Endothelial cell of umbilical vein (primary cell): ENCODE measurements at regions not wholly inside any gene's neighbourhood (a gene's known extent, or its start where the extent isn't known, plus 50 kb on each side); places are given as distances from the start of the nearest gene placed in this dataset.
A peak's percentile ranks its signal among the peaks of the same experiment; 100 is the strongest.

ENCODE experiments used
- BruUV-seq: library from RNA; stranded (reverse); fragments of 400-500 nt; replicated peaks from 2 replicates; lab custom pipeline; 2021; lab: Mats Ljungman, UMichigan
- CTCF ChIA-PET: fragments of 300-600, 350-600 bp; sonication (Branson Sonifier 250); formaldehyde crosslinking; loops from one replicate; lab custom pipeline; 2021; ENCODE audit warnings: antibody characterized with exemption, inconsistent platforms; lab: Charles Lee
- POLR2A ChIA-PET: fragments of 300-600, 350-600 bp; sonication (Branson Sonifier 250); formaldehyde crosslinking; loops from one replicate; lab custom pipeline; 2021; ENCODE audit warnings: antibody characterized with exemption, inconsistent platforms; lab: Charles Lee
- DNase-seq: peaks from one replicate; pipeline ENCODE4 v3.0.0-alpha.2; 2011; ENCODE audit warnings: low read depth, low spot score
- FAIRE-seq: peaks from 2 replicates; lab custom pipeline; 2011; peaks lifted over from hg19 to GRCh38; lab: Jason Lieb, UNC
- H2AFZ ChIP-seq: 2 replicates; pipeline ENCODE4 v1.6.0; 2012; ENCODE audit warnings: low read depth, low read length, control low read depth, inconsistent platforms
- H3K27ac ChIP-seq: 2 replicates; pipeline ENCODE4 v1.5.1; 2011; ENCODE audit warnings: low read depth, mild to moderate bottlenecking, control low read depth, low read length, moderate library complexity; ENCODE audit not compliant: insufficient read depth
- H3K27me3 ChIP-seq, 2 experiments: 2 replicates each; pipeline versions ENCODE4 v1.6.0 to v1.6.1; 2011; ENCODE audit warnings: low read length in 2 of 2, mixed read lengths in 1 of 2; ENCODE audit not compliant: control insufficient read depth in 2 of 2, insufficient read depth in 2 of 2
- H3K36me3 ChIP-seq, 2 experiments: 2 replicates in 1 of 2; 3 replicates in 1 of 2; pipeline ENCODE4 v1.5.1; 2011; ENCODE audit warnings: low read length in 2 of 2, mild to moderate bottlenecking in 1 of 2, moderate library complexity in 1 of 2; ENCODE audit not compliant: control insufficient read depth in 2 of 2, insufficient read depth in 2 of 2; ENCODE audit errors: extremely low read depth in 1 of 2
- H3K4me1 ChIP-seq: 3 replicates; pipeline ENCODE4 v1.5.1; 2011; ENCODE audit warnings: mild to moderate bottlenecking, low read length; ENCODE audit not compliant: control insufficient read depth, insufficient read depth; ENCODE audit errors: extremely low read depth
- H3K4me2 ChIP-seq: 2 replicates; pipeline ENCODE4 v1.6.1; 2011; ENCODE audit warnings: low read length, control low read depth, mixed read lengths; ENCODE audit not compliant: insufficient read depth
- H3K4me3 ChIP-seq, 3 experiments: fragments of 200-600 bp in 1 of 3; sonication (generic), shearing (Covaris generic) in 1 of 3; replicated peaks in 1 of 3; 2 replicates each; pipeline ENCODE4 v1.5.1; 2011 to 2016; ENCODE audit warnings: control low read depth in 3 of 3, low read length in 3 of 3, mild to moderate bottlenecking in 2 of 3, inconsistent platforms in 1 of 3, low read depth in 1 of 3, moderate library complexity in 1 of 3; ENCODE audit not compliant: insufficient read depth in 1 of 3
- H3K79me2 ChIP-seq: 2 replicates; pipeline ENCODE4 v1.6.0; 2012; ENCODE audit warnings: low read length, inconsistent platforms; ENCODE audit not compliant: control insufficient read depth, insufficient read depth
- H3K9ac ChIP-seq: replicated peaks from 2 replicates; pipeline ENCODE3; 2011; ENCODE audit warnings: low read length, control low read depth; ENCODE audit not compliant: insufficient read depth; ENCODE audit errors: extremely low read depth
- H3K9me1 ChIP-seq: replicated peaks from 3 replicates; pipeline ENCODE4 v1.6.0; 2011; ENCODE audit warnings: mild to moderate bottlenecking, low read length; ENCODE audit not compliant: control insufficient read depth, insufficient read depth; ENCODE audit errors: extremely low read depth
- H3K9me3 ChIP-seq: replicated peaks from 2 replicates; pipeline ENCODE4 v1.5.1; 2012; ENCODE audit warnings: low read length, inconsistent platforms; ENCODE audit not compliant: control insufficient read depth, insufficient read depth
- H4K20me1 ChIP-seq: replicated peaks from 2 replicates; pipeline ENCODE3; 2011; ENCODE audit warnings: mild to moderate bottlenecking, low read length; ENCODE audit not compliant: control insufficient read depth, insufficient read depth; ENCODE audit errors: extremely low read depth
- EZH2 ChIP-seq: IDR thresholded peaks from 2 replicates; pipeline ENCODE4 v1.6.1; 2012; ENCODE audit warnings: borderline replicate concordance, low read depth, mild to moderate bottlenecking, moderate library complexity, low read length, inconsistent platforms; ENCODE audit not compliant: severe bottlenecking
- FOS ChIP-seq: IDR thresholded peaks from 2 replicates; pipeline ENCODE4 v1.6.1; 2011; ENCODE audit warnings: mild to moderate bottlenecking, low read length, moderate library complexity, borderline replicate concordance; ENCODE audit not compliant: insufficient read depth
- GATA2 ChIP-seq: IDR thresholded peaks from 2 replicates; pipeline ENCODE4 v1.7.0; 2011; ENCODE audit warnings: low read depth, mild to moderate bottlenecking, moderate library complexity, mixed read lengths, low read length; ENCODE audit not compliant: insufficient read length, insufficient read depth
- JUN ChIP-seq: IDR thresholded peaks from 2 replicates; pipeline ENCODE4 v1.6.1; 2011; ENCODE audit warnings: borderline replicate concordance, low read depth; ENCODE audit not compliant: insufficient read length, insufficient read depth
- MYC ChIP-seq: IDR thresholded peaks from one replicate; pipeline ENCODE4 v1.6.1; 2011; ENCODE audit warnings: mild to moderate bottlenecking, low read depth, low read length
- POLR2A ChIP-seq: IDR thresholded peaks from 2 replicates; pipeline ENCODE4 v1.6.1; 2012; ENCODE audit warnings: low read depth, mild to moderate bottlenecking, control low read depth, low read length
- POLR2AphosphoS5 ChIP-seq: IDR thresholded peaks from 2 replicates; pipeline ENCODE4 v1.6.1; 2012; ENCODE audit warnings: low read depth, mild to moderate bottlenecking, control low read depth, low read length, moderate library complexity; ENCODE audit not compliant: insufficient read depth
- dilution Hi-C: fragments of 300-500 bp; cut with MboI; formaldehyde crosslinking; loops from one replicate; pipeline ENCODE4 v1.15.0; 2019; ENCODE audit warnings: low sequenced_read_pairs; ENCODE audit not compliant: extremely low pct_ligation_motif_present
- intact Hi-C: fragments of 100-400 bp; cut with micrococcal nuclease; formaldehyde crosslinking; loops from one replicate; pipeline ENCODE4 v1.10.0; 2022
- TF ChIP-seq, protein P1 (sequence below), 2 donors: IDR thresholded peaks; 1 replicate in 1 of 2; 2 replicates in 1 of 2; pipeline ENCODE4 v1.5.1; 2011; ENCODE audit warnings: low read length in 2 of 2, mild to moderate bottlenecking in 2 of 2, moderate library complexity in 2 of 2, control low read depth in 1 of 2, inconsistent platforms in 1 of 2, low read depth in 1 of 2; ENCODE audit not compliant: insufficient read depth in 1 of 2; ENCODE audit errors: extremely low read depth in 1 of 2
- TF ChIP-seq, protein P2 (sequence below): IDR thresholded peaks from 2 replicates; pipeline ENCODE4 v1.6.1; 2011; ENCODE audit not compliant: insufficient read depth, insufficient read length

DNA sequence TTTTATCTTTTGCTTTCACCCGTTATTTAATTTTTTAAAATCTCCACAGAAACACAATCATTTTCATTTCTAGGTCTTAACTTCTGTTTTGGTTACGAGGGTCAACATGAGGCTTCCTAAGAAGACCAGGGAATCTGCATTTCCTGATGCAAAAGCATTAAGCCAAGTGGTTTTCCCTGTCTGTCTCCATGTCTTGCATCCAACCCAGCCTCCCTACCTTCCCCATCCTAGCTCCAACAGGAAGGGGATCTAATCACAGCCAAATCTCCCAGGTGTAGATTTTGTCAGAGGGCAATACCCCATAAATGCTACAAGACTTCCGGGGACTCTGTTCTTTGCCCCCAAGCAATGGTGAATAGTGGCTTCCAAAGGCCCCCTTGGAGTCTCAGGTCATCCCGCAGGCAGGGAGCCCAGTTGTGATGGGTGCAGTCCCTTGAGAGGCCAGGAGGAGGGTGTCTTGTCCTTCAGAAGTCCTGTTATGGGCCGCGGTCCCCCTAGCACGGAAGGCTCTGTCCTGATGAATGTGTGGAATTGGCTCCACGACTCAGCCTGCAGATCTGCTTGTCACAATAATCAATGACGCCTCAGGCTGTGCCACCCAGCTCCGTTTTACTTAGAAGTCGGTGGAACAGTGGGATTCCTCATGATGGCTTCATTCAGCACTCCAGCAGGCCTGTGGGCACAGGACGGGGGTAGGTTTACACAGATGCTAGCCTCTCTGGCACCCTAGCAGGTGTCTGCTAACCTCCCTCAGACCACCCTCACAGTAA, 141.1 kb downstream of the RGS9 start:
- dilution Hi-C loops = no loop called here
- ChIA-PET CTCF (interaction anchor here (0.6 to 2.9 kb wide), 19 partner anchors 8 to 886 kb away, joined by 3 to 62 read pairs (median 5); no protein-coding TSS in a partner anchor), POLR2A (no interaction called here)
- Histone ChIP-seq H3K36me3 (no peaks in the 10 kb centered on the region), H3K27ac (no peak overlapping the region), H3K9me3 (no peaks in the 10 kb centered on the region), H4K20me1 (no peaks in the 10 kb centered on the region), H3K9ac (no peak overlapping the region), H2AFZ (no peak overlapping the region), H3K79me2 (no peaks in the 10 kb centered on the region), H3K4me3 (no peak overlapping the region), H3K4me1 (peaks cover 1% of the 10 kb centered on the region), H3K4me2 (no peak overlapping the region), H3K9me1 (no peaks in the 10 kb centered on the region), H3K27me3 (no peaks in the 10 kb centered on the region)
- intact Hi-C loops = loop anchor here (1.0 kb wide), 5 partner anchors 47 to 887 kb away; no protein-coding TSS in a partner anchor
- BruUV-seq = no TSS peak
- FAIRE-seq = peak; percentile 96
- TF ChIP-seq, protein P1, sequence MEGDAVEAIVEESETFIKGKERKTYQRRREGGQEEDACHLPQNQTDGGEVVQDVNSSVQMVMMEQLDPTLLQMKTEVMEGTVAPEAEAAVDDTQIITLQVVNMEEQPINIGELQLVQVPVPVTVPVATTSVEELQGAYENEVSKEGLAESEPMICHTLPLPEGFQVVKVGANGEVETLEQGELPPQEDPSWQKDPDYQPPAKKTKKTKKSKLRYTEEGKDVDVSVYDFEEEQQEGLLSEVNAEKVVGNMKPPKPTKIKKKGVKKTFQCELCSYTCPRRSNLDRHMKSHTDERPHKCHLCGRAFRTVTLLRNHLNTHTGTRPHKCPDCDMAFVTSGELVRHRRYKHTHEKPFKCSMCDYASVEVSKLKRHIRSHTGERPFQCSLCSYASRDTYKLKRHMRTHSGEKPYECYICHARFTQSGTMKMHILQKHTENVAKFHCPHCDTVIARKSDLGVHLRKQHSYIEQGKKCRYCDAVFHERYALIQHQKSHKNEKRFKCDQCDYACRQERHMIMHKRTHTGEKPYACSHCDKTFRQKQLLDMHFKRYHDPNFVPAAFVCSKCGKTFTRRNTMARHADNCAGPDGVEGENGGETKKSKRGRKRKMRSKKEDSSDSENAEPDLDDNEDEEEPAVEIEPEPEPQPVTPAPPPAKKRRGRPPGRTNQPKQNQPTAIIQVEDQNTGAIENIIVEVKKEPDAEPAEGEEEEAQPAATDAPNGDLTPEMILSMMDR (IDR thresholded peaks at IDR 0.05; ENCODE audit: extremely low read depth in 1 of 2, insufficient read depth in 1 of 2, low read depth in 1 of 2, low read length in 2 of 2) = peak; percentile 79 to 80
- TF ChIP-seq EZH2 (no peak), POLR2AphosphoS5 (no peak)
- DNase-seq = peak; percentile 58

DNA sequence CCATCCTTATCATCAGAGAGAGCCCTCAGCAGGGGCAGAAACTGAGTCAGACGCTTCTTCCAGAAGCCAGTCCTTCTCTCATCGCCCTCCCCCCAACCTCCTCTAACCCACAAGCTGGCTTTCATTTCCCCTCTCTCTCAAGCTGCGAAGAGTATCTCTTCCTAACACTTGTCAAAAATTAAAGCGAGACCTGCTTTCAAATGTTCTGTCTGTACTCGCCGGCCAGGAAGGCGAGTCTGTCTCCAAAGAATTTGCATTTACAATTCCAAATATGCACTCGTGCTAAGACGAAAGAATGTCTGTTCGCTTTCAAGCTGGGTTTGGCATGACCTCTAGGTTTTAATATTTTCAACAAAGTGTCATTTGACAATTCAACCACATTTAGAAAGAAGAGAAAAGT, 140.4 kb downstream of the RGS9 start:
- no peak overlapping the region for H3K4me2 ChIP-seq
- ChIA-PET CTCF (interaction anchor here (0.6 to 2.9 kb wide), 18 partner anchors 9 to 887 kb away, joined by 3 to 62 read pairs (median 5); no protein-coding TSS in a partner anchor), POLR2A (no interaction called here)
- no peaks in the 10 kb centered on the region for H3K36me3 ChIP-seq
- intact Hi-C loops (no loop called here), dilution Hi-C loops (no loop called here)
- H3K27me3 ChIP-seq = no peaks in the 10 kb centered on the region
- H3K4me1 ChIP-seq = no peaks in the 10 kb centered on the region
- no peak overlapping the region for H3K9ac ChIP-seq
- no peak for DNase-seq
- no peak overlapping the region for H3K27ac ChIP-seq
- H3K4me3 ChIP-seq = no peak overlapping the region
- H3K79me2 ChIP-seq = no peaks in the 10 kb centered on the region
- no TSS peak for BruUV-seq
- no peak overlapping the region for H2AFZ ChIP-seq
- no peak for FAIRE-seq
- no peaks in the 10 kb centered on the region for H3K9me3 ChIP-seq
- H3K9me1 ChIP-seq = no peaks in the 10 kb centered on the region
- TF ChIP-seq POLR2A (no peak), EZH2 (no peak), MYC (no peak), POLR2AphosphoS5 (no peak), GATA2 (no peak), JUN (no peak), FOS (no peak)
- TF ChIP-seq, protein P2, sequence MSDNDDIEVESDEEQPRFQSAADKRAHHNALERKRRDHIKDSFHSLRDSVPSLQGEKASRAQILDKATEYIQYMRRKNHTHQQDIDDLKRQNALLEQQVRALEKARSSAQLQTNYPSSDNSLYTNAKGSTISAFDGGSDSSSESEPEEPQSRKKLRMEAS = no peak
- TF ChIP-seq, protein P1 (IDR thresholded peaks at IDR 0.05; ENCODE audit: extremely low read depth in 1 of 2, insufficient read depth in 1 of 2, low read depth in 1 of 2, low read length in 2 of 2) = no peak
- H4K20me1 ChIP-seq = no peaks in the 10 kb centered on the region
